ENCODE measurements at regions not wholly inside any gene's neighbourhood (a gene's known extent, or its start where the extent isn't known, plus 50 kb on each side); places are given as distances from the start of the nearest gene placed in this dataset.

DNA sequence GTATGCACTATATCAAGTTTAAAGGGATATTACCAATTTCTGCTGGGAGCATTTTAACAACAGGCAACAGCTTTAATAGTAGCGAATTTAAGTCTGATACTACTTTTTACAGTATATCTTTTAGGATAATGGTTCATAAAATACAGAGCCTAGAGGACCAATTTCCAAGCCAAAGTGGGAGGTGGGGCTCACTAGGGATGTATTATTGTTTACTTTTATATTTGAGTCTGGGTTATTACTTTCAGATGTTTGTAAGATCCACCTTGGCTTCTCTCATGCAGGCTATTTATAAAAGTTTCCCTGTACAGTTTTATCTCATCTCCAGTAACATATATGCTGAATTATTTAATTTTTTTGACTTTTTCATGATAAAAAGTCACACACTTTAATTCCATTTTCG lies 242.0 kb downstream of the CMPK2 start:
- TF ChIP-seq POLR2AphosphoS5 (IDR thresholded peaks at IDR 0.05) (no peak), RAD21 (conservative IDR thresholded peaks at IDR 0.05) (no peak), EZH2 (IDR thresholded peaks at IDR 0.05; ENCODE audit: borderline replicate concordance, insufficient read depth, low read length, poor library complexity, severe bottlenecking) (no peak), TAF1 (IDR thresholded peaks at IDR 0.05; ENCODE audit: low read depth) (no peak), MXI1 (conservative IDR thresholded peaks at IDR 0.05; ENCODE audit: poor library complexity, severe bottlenecking) (no peak), EP300 (conservative IDR thresholded peaks at IDR 0.05; ENCODE audit: poor library complexity, severe bottlenecking) (no peak), SMC3 (conservative IDR thresholded peaks at IDR 0.05; ENCODE audit: poor library complexity) (no peak)
- TF ChIP-seq, protein P1, sequence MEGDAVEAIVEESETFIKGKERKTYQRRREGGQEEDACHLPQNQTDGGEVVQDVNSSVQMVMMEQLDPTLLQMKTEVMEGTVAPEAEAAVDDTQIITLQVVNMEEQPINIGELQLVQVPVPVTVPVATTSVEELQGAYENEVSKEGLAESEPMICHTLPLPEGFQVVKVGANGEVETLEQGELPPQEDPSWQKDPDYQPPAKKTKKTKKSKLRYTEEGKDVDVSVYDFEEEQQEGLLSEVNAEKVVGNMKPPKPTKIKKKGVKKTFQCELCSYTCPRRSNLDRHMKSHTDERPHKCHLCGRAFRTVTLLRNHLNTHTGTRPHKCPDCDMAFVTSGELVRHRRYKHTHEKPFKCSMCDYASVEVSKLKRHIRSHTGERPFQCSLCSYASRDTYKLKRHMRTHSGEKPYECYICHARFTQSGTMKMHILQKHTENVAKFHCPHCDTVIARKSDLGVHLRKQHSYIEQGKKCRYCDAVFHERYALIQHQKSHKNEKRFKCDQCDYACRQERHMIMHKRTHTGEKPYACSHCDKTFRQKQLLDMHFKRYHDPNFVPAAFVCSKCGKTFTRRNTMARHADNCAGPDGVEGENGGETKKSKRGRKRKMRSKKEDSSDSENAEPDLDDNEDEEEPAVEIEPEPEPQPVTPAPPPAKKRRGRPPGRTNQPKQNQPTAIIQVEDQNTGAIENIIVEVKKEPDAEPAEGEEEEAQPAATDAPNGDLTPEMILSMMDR (IDR thresholded peaks at IDR 0.05; ENCODE audit: poor library complexity, severe bottlenecking): no peak
- TF ChIP-seq, protein P2, sequence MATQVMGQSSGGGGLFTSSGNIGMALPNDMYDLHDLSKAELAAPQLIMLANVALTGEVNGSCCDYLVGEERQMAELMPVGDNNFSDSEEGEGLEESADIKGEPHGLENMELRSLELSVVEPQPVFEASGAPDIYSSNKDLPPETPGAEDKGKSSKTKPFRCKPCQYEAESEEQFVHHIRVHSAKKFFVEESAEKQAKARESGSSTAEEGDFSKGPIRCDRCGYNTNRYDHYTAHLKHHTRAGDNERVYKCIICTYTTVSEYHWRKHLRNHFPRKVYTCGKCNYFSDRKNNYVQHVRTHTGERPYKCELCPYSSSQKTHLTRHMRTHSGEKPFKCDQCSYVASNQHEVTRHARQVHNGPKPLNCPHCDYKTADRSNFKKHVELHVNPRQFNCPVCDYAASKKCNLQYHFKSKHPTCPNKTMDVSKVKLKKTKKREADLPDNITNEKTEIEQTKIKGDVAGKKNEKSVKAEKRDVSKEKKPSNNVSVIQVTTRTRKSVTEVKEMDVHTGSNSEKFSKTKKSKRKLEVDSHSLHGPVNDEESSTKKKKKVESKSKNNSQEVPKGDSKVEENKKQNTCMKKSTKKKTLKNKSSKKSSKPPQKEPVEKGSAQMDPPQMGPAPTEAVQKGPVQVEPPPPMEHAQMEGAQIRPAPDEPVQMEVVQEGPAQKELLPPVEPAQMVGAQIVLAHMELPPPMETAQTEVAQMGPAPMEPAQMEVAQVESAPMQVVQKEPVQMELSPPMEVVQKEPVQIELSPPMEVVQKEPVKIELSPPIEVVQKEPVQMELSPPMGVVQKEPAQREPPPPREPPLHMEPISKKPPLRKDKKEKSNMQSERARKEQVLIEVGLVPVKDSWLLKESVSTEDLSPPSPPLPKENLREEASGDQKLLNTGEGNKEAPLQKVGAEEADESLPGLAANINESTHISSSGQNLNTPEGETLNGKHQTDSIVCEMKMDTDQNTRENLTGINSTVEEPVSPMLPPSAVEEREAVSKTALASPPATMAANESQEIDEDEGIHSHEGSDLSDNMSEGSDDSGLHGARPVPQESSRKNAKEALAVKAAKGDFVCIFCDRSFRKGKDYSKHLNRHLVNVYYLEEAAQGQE (IDR thresholded peaks at IDR 0.05; ENCODE audit: borderline replicate concordance): no peak

Data from neural cell (in vitro differentiated cells).